ENCODE measurements at regions not wholly inside any gene's neighbourhood (a gene's known extent, or its start where the extent isn't known, plus 50 kb on each side); places are given as distances from the start of the nearest gene placed in this dataset.

GRCh38 chr7:27364344-27364758 is 121.7 kb downstream of the EVX1 start:
- FAIRE-seq: no peak

GRCh38 chr7:27367179-27367932 is 124.8 kb downstream of the EVX1 start:
- no peak for FAIRE-seq

GRCh38 chr7:27367933-27368549 is 125.4 kb downstream of the EVX1 start:
- FAIRE-seq: no peak

- FAIRE-seq: no peak
These were observed 132.6 kb downstream of the EVX1 start for GRCh38 chr7:27374958-27375841.

- no peak for FAIRE-seq
These were observed 133.4 kb downstream of the EVX1 start for GRCh38 chr7:27375958-27376357.

- no peak for FAIRE-seq
These were observed 135.4 kb downstream of the EVX1 start for GRCh38 chr7:27377988-27378387.

GRCh38 chr7:27382307-27382706 is 139.7 kb downstream of the EVX1 start:
- no peak for FAIRE-seq

- no peak for FAIRE-seq
These were observed 144.0 kb downstream of the EVX1 start for GRCh38 chr7:27386581-27386980.

- FAIRE-seq: no peak
These were observed 145.3 kb downstream of the EVX1 start for GRCh38 chr7:27387864-27388263.

- no peak for FAIRE-seq
These were observed 146.0 kb downstream of the EVX1 start for GRCh38 chr7:27388561-27388960.

GRCh38 chr7:27389496-27389895 is 146.9 kb downstream of the EVX1 start:
- FAIRE-seq: no peak

GRCh38 chr7:27392477-27392876 is 149.9 kb downstream of the EVX1 start:
- FAIRE-seq: no peak

- no peak for FAIRE-seq
These were observed 152.3 kb downstream of the EVX1 start for GRCh38 chr7:27394871-27395270.

- no peak for FAIRE-seq
These were observed 153.0 kb downstream of the EVX1 start for GRCh38 chr7:27395626-27396025.

- no peak for FAIRE-seq
These were observed 154.9 kb downstream of the EVX1 start for GRCh38 chr7:27397503-27397902.

- no peak for FAIRE-seq
These were observed 156.2 kb downstream of the EVX1 start for GRCh38 chr7:27398851-27399250.

GRCh38 chr7:27399791-27400567 is 157.4 kb downstream of the EVX1 start:
- no peak for FAIRE-seq

- FAIRE-seq: no peak
These were observed 163.2 kb downstream of the EVX1 start for GRCh38 chr7:27405780-27406179.

GRCh38 chr7:27409311-27409710 is 166.7 kb downstream of the EVX1 start:
- no peak for FAIRE-seq

GRCh38 chr7:27409776-27410175 is 167.2 kb downstream of the EVX1 start:
- no peak for FAIRE-seq

GRCh38 chr7:27410812-27411544 is 168.4 kb downstream of the EVX1 start:
- FAIRE-seq: no peak

GRCh38 chr7:27412164-27412563 is 169.6 kb downstream of the EVX1 start:
- no peak for FAIRE-seq

Measured in G401.6 (cell line).